Eye (tissue), 1 donor: ENCODE measurements at regions not wholly inside any gene's neighbourhood (a gene's known extent, or its start where the extent isn't known, plus 50 kb on each side); places are given as distances from the start of the nearest gene placed in this dataset.
"Not testable (repeated sequence)": the region's sequence is repeated elsewhere in the genome, so short reads cannot be mapped to it uniquely, and the experiment has no call there.

Source experiments
- DNase-seq: peaks from one replicate; pipeline ENCODE4 v3.0.0-alpha.2; 2015

GRCh38 chr11:36743039-36743438, 145.0 kb upstream of the RAG2 start:
- DNase-seq: no peak

GRCh38 chr11:36741515-36741914, 143.5 kb upstream of the RAG2 start:
- no peak for DNase-seq

- DNase-seq: no peak
These were observed 140.3 kb upstream of the RAG2 start for GRCh38 chr11:36738292-36738861.

GRCh38 chr11:36736103-36736502, 138.1 kb upstream of the RAG2 start:
- no peak for DNase-seq

- DNase-seq: not testable (repeated sequence)
These were observed 135.7 kb upstream of the RAG2 start for GRCh38 chr11:36733721-36734120.

GRCh38 chr11:36730761-36731160, 132.7 kb upstream of the RAG2 start:
- DNase-seq: no peak

- DNase-seq: no peak
These were observed 131.8 kb upstream of the RAG2 start for GRCh38 chr11:36729825-36730224.

GRCh38 chr11:36726420-36726819, 128.4 kb upstream of the RAG2 start:
- DNase-seq: no peak

- no peak for DNase-seq
These were observed 126.8 kb upstream of the RAG2 start for GRCh38 chr11:36724742-36725385.

GRCh38 chr11:36722421-36722820, 124.4 kb upstream of the RAG2 start:
- no peak for DNase-seq

- peak; percentile 67 for DNase-seq
These were observed 121.5 kb upstream of the RAG2 start for GRCh38 chr11:36719358-36720107.

- DNase-seq: peak; percentile 38
These were observed 120.4 kb upstream of the RAG2 start for GRCh38 chr11:36718451-36718850.

- no peak for DNase-seq
These were observed 115.7 kb upstream of the RAG2 start for GRCh38 chr11:36713715-36714114.

- no peak for DNase-seq
These were observed 113.2 kb upstream of the RAG2 start for GRCh38 chr11:36711104-36711825.
